ENCODE measurements at regions not wholly inside any gene's neighbourhood (a gene's known extent, or its start where the extent isn't known, plus 50 kb on each side); places are given as distances from the start of the nearest gene placed in this dataset.

DNA sequence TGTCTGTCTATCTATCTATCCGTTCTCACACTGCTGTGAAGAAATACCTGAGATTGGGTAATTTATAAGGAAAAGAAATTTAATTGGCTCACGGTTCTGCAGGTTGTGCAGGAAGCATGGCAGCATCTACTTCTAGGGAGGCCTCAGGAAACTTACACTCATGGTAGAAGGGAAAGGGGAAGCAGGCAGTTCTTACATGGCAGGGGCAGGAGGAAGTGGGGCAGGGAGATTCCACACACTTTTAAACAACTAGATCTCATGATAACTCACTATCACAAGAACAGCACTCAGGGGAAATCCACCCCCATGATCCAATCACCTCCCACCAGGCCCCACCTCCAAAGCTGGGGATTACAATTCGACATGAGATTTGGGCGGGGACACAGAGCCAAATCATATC is 105.3 kb downstream of the SLC10A2 start:
- no peak for TF ChIP-seq CTCF (conservative IDR thresholded peaks at IDR 0.05; ENCODE audit: low read depth)
- no peak for DNase-seq (ENCODE audit: low spot score)
- ChIA-PET POLR2A (ENCODE audit: low non-redundant PET) (no interaction called here), CTCF (no interaction called here)
- no peak overlapping the region for H3K27ac ChIP-seq

GRCh38 chr13:102956449-102956848 is 109.8 kb downstream of the SLC10A2 start:
- H3K27ac ChIP-seq: no peak overlapping the region
- DNase-seq (ENCODE audit: low spot score): no peak
- POLR2A ChIA-PET (ENCODE audit: low non-redundant PET): no interaction called here
- CTCF ChIA-PET: no interaction called here
- no peak for TF ChIP-seq CTCF (conservative IDR thresholded peaks at IDR 0.05; ENCODE audit: low read depth)

DNA sequence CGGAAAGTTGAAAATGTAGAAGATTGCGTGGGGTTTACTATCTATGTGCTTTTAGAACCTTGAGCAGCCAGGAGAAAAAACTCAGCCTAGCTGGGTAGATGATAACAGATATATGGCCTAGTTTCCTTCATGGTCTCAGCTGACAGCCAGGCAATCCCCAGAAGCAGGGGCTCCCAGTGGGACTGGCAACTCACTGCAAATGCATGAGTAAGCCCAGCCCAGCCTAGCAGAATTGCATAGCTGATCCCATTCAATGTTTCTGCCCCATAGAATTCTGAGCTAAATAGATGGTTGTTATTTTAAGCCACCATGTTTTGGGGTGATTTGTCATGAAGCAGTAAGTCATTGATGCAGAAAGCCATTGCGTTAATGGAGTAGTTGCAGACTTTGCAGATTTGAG is 108.5 kb downstream of the ERCC5 start:
- CTCF ChIA-PET: no interaction called here
- no peak overlapping the region for H3K27ac ChIP-seq
- no peak for TF ChIP-seq CTCF (conservative IDR thresholded peaks at IDR 0.05; ENCODE audit: low read depth)
- no peak for DNase-seq (ENCODE audit: low spot score)
- POLR2A ChIA-PET (ENCODE audit: low non-redundant PET): no interaction called here

DNA sequence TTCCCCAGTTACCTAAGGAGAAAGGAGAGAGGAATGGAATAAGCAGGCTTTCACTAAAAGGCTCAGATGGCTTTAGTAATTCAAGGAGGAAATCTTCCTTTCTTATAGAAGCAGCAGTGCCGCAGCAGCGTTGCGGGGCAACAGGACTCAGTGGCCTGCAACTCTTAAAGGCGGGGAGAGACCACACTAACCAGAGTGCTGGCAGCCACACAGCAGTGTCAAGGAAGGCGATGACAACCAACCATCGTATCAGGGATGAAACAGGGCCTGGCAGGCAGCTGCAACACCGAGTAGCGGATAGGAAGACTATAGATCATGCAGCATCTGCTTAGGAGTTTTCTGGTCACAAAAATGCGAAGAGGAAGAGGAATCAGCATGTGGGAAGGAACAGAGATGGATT is 106.0 kb downstream of the ERCC5 start:
- TF ChIP-seq CTCF (conservative IDR thresholded peaks at IDR 0.05; ENCODE audit: low read depth): no peak
- CTCF ChIA-PET: no interaction called here
- no peak overlapping the region for H3K27ac ChIP-seq
- POLR2A ChIA-PET (ENCODE audit: low non-redundant PET): no interaction called here
- DNase-seq (ENCODE audit: low spot score): no peak

DNA sequence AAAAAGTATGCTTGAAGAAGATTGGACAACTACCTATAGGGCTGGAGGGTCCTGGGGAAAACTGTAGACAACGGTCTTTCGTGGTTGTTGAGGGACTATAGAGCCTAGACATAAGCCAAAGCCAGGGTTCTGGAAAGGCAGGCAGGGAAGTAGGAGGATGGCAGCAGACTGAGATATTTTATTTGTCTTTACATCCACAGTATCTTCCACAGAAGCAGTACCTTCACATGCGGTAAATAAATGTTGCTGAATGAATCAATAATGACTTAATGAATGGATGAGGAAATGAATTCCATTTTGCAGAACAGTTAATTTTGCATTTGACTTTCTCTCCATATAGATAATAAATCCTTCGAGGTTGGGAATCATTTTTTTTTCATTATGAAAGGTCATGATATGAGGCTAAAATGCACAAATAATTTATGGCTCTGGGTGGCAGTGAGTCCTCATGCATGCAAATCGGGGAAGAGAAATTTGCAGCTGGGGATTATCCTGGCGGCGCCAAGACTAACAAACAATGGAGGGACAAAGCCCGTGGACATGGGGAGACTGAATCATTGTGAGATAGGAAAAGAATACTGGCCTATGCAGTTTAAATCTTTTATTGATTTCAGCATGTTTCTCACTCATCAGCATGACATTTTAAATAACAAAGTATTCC is 102.0 kb downstream of the ERCC5 start:
- no peak for DNase-seq (ENCODE audit: low spot score)
- POLR2A ChIA-PET (ENCODE audit: low non-redundant PET): interaction anchor here (0.7 kb wide), 1 partner anchor 209 kb away, joined by 3 read pairs; no protein-coding TSS in a partner anchor
- H3K27ac ChIP-seq: no peak overlapping the region
- CTCF ChIA-PET: interaction anchor here (0.6 to 0.7 kb wide), 3 partner anchors 22 to 120 kb away, joined by 3 to 5 read pairs (median 3); no protein-coding TSS in a partner anchor
- TF ChIP-seq CTCF (conservative IDR thresholded peaks at IDR 0.05; ENCODE audit: low read depth): no peak

DNA sequence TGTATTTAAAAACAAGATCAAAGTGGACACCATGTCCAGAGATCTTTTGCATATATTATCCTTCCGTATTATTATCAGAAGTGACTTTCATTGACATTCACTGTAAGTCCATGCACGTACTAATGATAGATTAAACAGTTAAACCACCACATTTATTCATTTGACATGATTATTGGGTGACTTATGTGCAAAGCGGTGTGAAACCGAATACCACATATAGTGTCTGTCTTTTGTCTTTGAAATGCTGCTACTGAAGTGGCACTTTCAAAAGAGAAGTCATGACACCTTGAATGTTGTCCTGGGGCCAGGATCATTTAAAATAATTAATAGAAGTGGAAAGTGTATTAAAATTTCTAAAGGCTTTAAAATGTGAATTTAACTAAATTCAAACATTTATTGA is 100.1 kb downstream of the ERCC5 start:
- POLR2A ChIA-PET (ENCODE audit: low non-redundant PET): no interaction called here
- CTCF ChIA-PET: no interaction called here
- H3K27ac ChIP-seq: no peak overlapping the region
- no peak for TF ChIP-seq CTCF (conservative IDR thresholded peaks at IDR 0.05; ENCODE audit: low read depth)
- DNase-seq (ENCODE audit: low spot score): no peak

All from RWPE1 (cell line).